GM12872 (cell line): ENCODE measurements at regions not wholly inside any gene's neighbourhood (a gene's known extent, or its start where the extent isn't known, plus 50 kb on each side); places are given as distances from the start of the nearest gene placed in this dataset.

Experiments
- TF ChIP-seq, protein P1 (sequence below): IDR thresholded peaks from 3 replicates; pipeline ENCODE4 v1.5.1; 2011; ENCODE audit warnings: low read depth, mild to moderate bottlenecking, low read length, moderate library complexity; ENCODE audit not compliant: insufficient read depth

GRCh38 chr17:71037386-71037785, 868.1 kb downstream of the KCNJ2 start:
- TF ChIP-seq, protein P1, sequence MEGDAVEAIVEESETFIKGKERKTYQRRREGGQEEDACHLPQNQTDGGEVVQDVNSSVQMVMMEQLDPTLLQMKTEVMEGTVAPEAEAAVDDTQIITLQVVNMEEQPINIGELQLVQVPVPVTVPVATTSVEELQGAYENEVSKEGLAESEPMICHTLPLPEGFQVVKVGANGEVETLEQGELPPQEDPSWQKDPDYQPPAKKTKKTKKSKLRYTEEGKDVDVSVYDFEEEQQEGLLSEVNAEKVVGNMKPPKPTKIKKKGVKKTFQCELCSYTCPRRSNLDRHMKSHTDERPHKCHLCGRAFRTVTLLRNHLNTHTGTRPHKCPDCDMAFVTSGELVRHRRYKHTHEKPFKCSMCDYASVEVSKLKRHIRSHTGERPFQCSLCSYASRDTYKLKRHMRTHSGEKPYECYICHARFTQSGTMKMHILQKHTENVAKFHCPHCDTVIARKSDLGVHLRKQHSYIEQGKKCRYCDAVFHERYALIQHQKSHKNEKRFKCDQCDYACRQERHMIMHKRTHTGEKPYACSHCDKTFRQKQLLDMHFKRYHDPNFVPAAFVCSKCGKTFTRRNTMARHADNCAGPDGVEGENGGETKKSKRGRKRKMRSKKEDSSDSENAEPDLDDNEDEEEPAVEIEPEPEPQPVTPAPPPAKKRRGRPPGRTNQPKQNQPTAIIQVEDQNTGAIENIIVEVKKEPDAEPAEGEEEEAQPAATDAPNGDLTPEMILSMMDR: no peak

DNA sequence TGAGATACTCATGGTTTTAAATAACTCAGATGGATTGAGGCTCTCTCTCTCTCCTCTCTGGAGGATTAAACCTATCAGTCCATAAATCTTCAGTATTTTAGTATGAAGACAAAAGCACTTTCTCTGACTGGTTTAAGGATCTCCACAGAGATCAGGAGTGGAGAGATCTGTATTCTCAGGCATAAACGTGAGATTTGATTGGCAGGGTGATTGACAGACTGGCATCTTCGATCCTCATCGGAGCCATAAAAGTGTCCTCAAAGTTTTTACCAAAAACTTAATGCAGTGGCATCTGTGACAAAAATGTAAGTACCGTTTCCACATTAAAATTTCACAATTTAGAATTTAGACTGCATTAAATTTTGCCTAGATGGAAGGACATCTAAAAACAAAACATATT, 870.1 kb downstream of the KCNJ2 start:
- TF ChIP-seq, protein P1: no peak

DNA sequence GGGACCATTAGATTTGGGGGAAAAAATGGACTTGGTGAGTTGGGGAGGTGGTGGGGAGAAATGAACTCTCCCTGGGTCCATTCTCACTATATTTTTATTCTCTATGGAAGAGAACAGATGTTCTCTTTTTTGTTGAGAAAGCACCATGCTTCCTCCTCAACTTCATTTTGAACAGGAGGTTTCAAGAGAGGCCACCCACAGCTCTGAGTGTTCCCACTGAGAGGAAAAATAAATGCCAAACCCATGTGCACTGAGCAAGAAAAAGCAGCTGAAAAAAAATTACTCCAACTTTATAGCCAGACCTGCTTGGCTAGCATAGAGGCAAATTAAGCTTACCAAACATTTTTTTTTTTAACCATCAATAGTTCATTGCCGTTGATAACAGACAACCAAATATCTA, 883.6 kb downstream of the KCNJ2 start:
- TF ChIP-seq, protein P1: no peak

GRCh38 chr17:71055128-71055527, 885.8 kb downstream of the KCNJ2 start:
- TF ChIP-seq, protein P1: no peak

- TF ChIP-seq, protein P1: no peak
Observed at GRCh38 chr17:71057448-71057847, 888.1 kb downstream of the KCNJ2 start.

- TF ChIP-seq, protein P1: no peak
Observed at GRCh38 chr17:71057938-71058337, 888.6 kb downstream of the KCNJ2 start.

DNA sequence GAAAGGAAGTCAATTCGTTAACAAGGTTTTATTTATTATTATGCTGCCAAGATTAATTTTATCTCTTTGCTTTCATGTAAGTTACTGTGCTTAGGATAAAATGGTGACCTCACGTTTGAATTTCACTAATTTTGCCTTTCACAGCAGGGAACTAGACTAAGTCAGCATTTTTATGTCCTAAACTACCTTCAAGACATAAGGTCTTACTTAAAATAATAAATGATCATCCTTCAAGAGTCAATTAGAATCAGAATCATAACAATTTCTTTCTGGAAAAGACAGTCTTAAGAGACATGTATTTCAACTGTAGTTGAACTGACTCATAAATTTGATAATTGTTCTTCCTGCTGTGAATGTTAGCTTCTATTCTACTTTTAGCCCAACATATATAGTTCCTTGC, 893.8 kb downstream of the KCNJ2 start:
- TF ChIP-seq, protein P1: no peak

DNA sequence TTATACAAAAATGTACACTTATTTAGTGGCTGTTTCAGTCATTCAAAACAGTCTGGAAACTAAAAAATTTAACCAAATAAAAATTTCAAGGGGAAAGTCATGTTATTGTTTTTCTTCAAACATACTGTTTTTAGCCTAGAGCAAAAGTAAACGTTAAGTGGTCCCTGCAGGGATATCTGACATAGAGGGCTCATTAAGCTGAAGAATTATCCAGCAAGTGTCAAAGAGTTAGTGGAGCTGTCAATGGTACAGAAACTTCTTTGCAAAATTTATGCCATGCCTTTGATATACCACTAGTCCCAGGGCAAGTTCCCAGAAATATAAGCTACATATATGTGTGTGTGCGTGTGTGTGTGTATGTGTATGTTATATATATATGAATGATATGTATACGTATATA, 894.2 kb downstream of the KCNJ2 start:
- TF ChIP-seq, protein P1: no peak
